PFSK-1 (cell line): ENCODE measurements at regions not wholly inside any gene's neighbourhood (a gene's known extent, or its start where the extent isn't known, plus 50 kb on each side); places are given as distances from the start of the nearest gene placed in this dataset.

Source experiments
- FOXP2 ChIP-seq: optimal IDR thresholded peaks from 2 replicates; pipeline ENCODE3; 2011; ENCODE audit warnings: borderline replicate concordance, control low read depth, inconsistent platforms; ENCODE audit not compliant: insufficient read depth; ENCODE audit errors: extremely low read length, extremely low read depth
- POLR2AphosphoS5 ChIP-seq: IDR thresholded peaks from 2 replicates; pipeline ENCODE4 v1.6.1; 2012; ENCODE audit warnings: low read depth, mild to moderate bottlenecking, control low read depth, low read length, moderate library complexity
- REST ChIP-seq, 2 experiments: IDR thresholded peaks; 2 replicates each; pipeline versions ENCODE4 v1.6.1 to v1.8.0; 2011 to 2012; ENCODE audit warnings: low read depth in 2 of 2, low read length in 2 of 2, control low read depth in 1 of 2, inconsistent platforms in 1 of 2, mild to moderate bottlenecking in 1 of 2, moderate library complexity in 1 of 2; ENCODE audit not compliant: insufficient read depth in 1 of 2
- SIN3A ChIP-seq: IDR thresholded peaks from 2 replicates; pipeline ENCODE4 v1.6.1; 2012; ENCODE audit warnings: mild to moderate bottlenecking, low read length, moderate library complexity, borderline replicate concordance; ENCODE audit not compliant: insufficient read depth
- TAF1 ChIP-seq: IDR thresholded peaks from 2 replicates; pipeline ENCODE4 v1.6.1; 2012; ENCODE audit warnings: low read length, control low read depth, borderline replicate concordance; ENCODE audit not compliant: insufficient read depth

- TF ChIP-seq SIN3A (no peak), REST (IDR thresholded peaks at IDR 0.05; ENCODE audit: insufficient read depth in 1 of 2, low read depth in 2 of 2, low read length in 2 of 2) (no peak), TAF1 (no peak), FOXP2 (no peak), POLR2AphosphoS5 (no peak)
Observed at GRCh38 chr4:181848357-181848756, 394.8 kb upstream of the TENM3 start.

DNA sequence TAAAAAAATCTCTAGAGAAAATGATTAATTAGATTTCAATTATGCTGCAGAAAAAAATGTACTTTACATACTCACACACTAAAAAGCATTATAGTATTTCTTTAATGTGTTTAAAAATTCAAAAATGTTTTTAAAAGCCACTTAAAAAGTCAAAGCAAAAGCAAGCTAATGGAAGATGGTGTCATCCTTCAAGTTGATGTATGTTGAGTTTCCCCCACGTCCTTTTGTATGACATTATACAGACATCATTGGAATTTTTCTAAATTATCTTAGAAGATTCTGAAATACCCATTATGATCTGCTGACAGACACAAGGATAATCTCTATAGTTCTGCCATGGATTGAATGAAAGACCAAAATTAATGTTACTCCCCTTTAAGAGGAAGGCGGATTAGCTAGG is 393.7 kb upstream of the TENM3 start:
- TF ChIP-seq SIN3A: no peak

GRCh38 chr4:181853881-181854511 is 389.2 kb upstream of the TENM3 start:
- TF ChIP-seq SIN3A (no peak), FOXP2 (no peak), REST (IDR thresholded peaks at IDR 0.05; ENCODE audit: insufficient read depth in 1 of 2, low read depth in 2 of 2, low read length in 2 of 2) (no peak), TAF1 (no peak), POLR2AphosphoS5 (no peak)

DNA sequence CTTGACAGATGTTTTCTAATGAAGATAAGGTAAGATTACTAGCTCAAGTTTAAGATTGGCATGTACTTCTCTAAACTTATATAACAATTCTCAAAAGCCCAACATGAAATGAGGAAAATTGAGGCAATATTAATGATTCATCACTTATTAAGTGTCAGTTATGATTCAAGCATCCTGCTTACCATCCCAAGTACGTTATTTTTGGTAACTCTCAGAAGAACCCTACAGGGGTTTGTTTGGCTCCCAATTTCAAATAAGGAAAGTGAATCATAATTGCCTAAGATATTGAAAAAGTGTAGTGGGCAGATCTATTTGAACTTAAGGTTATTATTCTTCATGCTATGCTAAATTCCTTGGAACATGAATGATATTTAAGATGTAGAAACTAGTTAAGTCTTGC is 387.9 kb upstream of the TENM3 start:
- no peak for TF ChIP-seq POLR2AphosphoS5
- TF ChIP-seq TAF1: no peak
- no peak for TF ChIP-seq SIN3A
- TF ChIP-seq FOXP2: no peak
- no peak for TF ChIP-seq REST (IDR thresholded peaks at IDR 0.05; ENCODE audit: insufficient read depth in 1 of 2, low read depth in 2 of 2, low read length in 2 of 2)

GRCh38 chr4:181858741-181859140 is 384.5 kb upstream of the TENM3 start:
- TF ChIP-seq REST (IDR thresholded peaks at IDR 0.05; ENCODE audit: insufficient read depth in 1 of 2, low read depth in 2 of 2, low read length in 2 of 2) (no peak), FOXP2 (no peak), SIN3A (no peak), POLR2AphosphoS5 (no peak), TAF1 (no peak)
